Large intestine (tissue), 3 donors: ENCODE measurements at regions not wholly inside any gene's neighbourhood (a gene's known extent, or its start where the extent isn't known, plus 50 kb on each side); places are given as distances from the start of the nearest gene placed in this dataset.
"Not testable (repeated sequence)": the region's sequence is repeated elsewhere in the genome, so short reads cannot be mapped to it uniquely, and the experiment has no call there.

ENCODE experiments used
- DNase-seq, 2 donors: peaks; one replicate each; pipeline versions ENCODE4 v3.0.0 to v3.0.0-alpha.2; 2013
- H3K27ac ChIP-seq: one replicate; pipeline ENCODE4 v1.5.1; 2013; ENCODE audit warnings: low read length
- H3K27me3 ChIP-seq: 2 replicates; pipeline ENCODE4 v1.6.1; 2013; ENCODE audit warnings: low read length; ENCODE audit not compliant: control insufficient read depth, insufficient read depth
- H3K36me3 ChIP-seq: 2 replicates; pipeline ENCODE4 v1.6.1; 2013; ENCODE audit warnings: low read length; ENCODE audit not compliant: control insufficient read depth, insufficient read depth
- H3K4me1 ChIP-seq: one replicate; pipeline ENCODE4 v1.6.1; 2013; ENCODE audit warnings: low read length; ENCODE audit not compliant: control insufficient read depth, insufficient read depth
- H3K4me3 ChIP-seq: one replicate; pipeline ENCODE4 v1.5.1; 2013; ENCODE audit warnings: low read length
- H3K9me3 ChIP-seq: one replicate; pipeline ENCODE4 v1.6.1; 2013; ENCODE audit warnings: mild to moderate bottlenecking, low read depth, low read length, moderate library complexity; ENCODE audit not compliant: control insufficient read depth
- WGBS: methylation state at CpG from one replicate; pipeline ENCODE4 v1.1.5; 2013; ENCODE audit warnings: low lambda C conversion rate; ENCODE audit not compliant: insufficient coverage; 5-methylcytosine and 5-hydroxymethylcytosine counted together

GRCh38 chr5:104071887-104072286 is 509.3 kb upstream of the NUDT12 start:
- Histone ChIP-seq H3K4me3 (no peak overlapping the region), H3K27ac (no peak overlapping the region)
- WGBS: 90% methylated on average over 2 of the region's 2 CpGs

GRCh38 chr5:104062621-104063377 is 500.2 kb upstream of the NUDT12 start:
- Histone ChIP-seq H3K4me3 (no peak overlapping the region), H3K27ac (no peak overlapping the region), H3K4me1 (no peaks in the 10 kb centered on the region), H3K27me3 (no peaks in the 10 kb centered on the region), H3K36me3 (no peaks in the 10 kb centered on the region), H3K9me3 (no peaks in the 10 kb centered on the region)
- WGBS: 50% methylated on average over 2 of the region's 9 CpGs
- DNase-seq: no peak

More at GRCh38 chr5:104071887-104072286, 509.3 kb upstream of the NUDT12 start:
- Histone ChIP-seq H3K36me3 (no peaks in the 10 kb centered on the region), H3K4me1 (no peaks in the 10 kb centered on the region), H3K27me3 (no peaks in the 10 kb centered on the region), H3K9me3 (no peaks in the 10 kb centered on the region)
- DNase-seq: no peak

- Histone ChIP-seq H3K4me1 (no peaks in the 10 kb centered on the region), H3K27me3 (no peaks in the 10 kb centered on the region), H3K36me3 (no peaks in the 10 kb centered on the region), H3K4me3 (no peak overlapping the region), H3K9me3 (no peaks in the 10 kb centered on the region), H3K27ac (no peak overlapping the region)
- no peak for DNase-seq
- WGBS: 80% methylated on average over 1 of the region's 3 CpGs
Observed at GRCh38 chr5:104061707-104062106, 499.1 kb upstream of the NUDT12 start.

GRCh38 chr5:104053353-104053649 is 490.7 kb upstream of the NUDT12 start:
- H3K36me3 ChIP-seq: no peaks in the 10 kb centered on the region
- H3K9me3 ChIP-seq: no peaks in the 10 kb centered on the region
- H3K27ac ChIP-seq: no peak overlapping the region
- 78% methylated on average over 1 of the region's 2 CpGs for whole genome bisulfite sequencing
- no peaks in the 10 kb centered on the region for H3K4me1 ChIP-seq
- no peak overlapping the region for H3K4me3 ChIP-seq
- DNase-seq: no peak
- H3K27me3 ChIP-seq: no peaks in the 10 kb centered on the region

GRCh38 chr5:104052558-104053352 is 490.2 kb upstream of the NUDT12 start:
- no peaks in the 10 kb centered on the region for H3K9me3 ChIP-seq
- no peaks in the 10 kb centered on the region for H3K36me3 ChIP-seq
- no peaks in the 10 kb centered on the region for H3K27me3 ChIP-seq
- WGBS: 86% methylated on average over 2 of the region's 7 CpGs
- DNase-seq: no peak
- no peak overlapping the region for H3K27ac ChIP-seq
- H3K4me1 ChIP-seq: no peaks in the 10 kb centered on the region
- no peak overlapping the region for H3K4me3 ChIP-seq

- no peak for DNase-seq
Observed at GRCh38 chr5:104050436-104050835, 487.8 kb upstream of the NUDT12 start.

GRCh38 chr5:104049752-104050151 is 487.2 kb upstream of the NUDT12 start:
- no peak for DNase-seq
- H3K4me3 ChIP-seq: no peak overlapping the region
- no peak overlapping the region for H3K27ac ChIP-seq
- no peaks in the 10 kb centered on the region for H3K9me3 ChIP-seq
- no CpG with 5 or more reads among the region's 8 CpGs for WGBS
- H3K4me1 ChIP-seq: no peaks in the 10 kb centered on the region
- H3K27me3 ChIP-seq: no peaks in the 10 kb centered on the region
- H3K36me3 ChIP-seq: no peaks in the 10 kb centered on the region

More at GRCh38 chr5:104050436-104050835, 487.8 kb upstream of the NUDT12 start:
- Histone ChIP-seq H3K27me3 (no peaks in the 10 kb centered on the region), H3K27ac (no peak overlapping the region), H3K9me3 (no peaks in the 10 kb centered on the region), H3K4me1 (no peaks in the 10 kb centered on the region), H3K36me3 (no peaks in the 10 kb centered on the region), H3K4me3 (no peak overlapping the region)

- WGBS: no CpG with 5 or more reads among the region's 2 CpGs
- DNase-seq: no peak
- no peak overlapping the region for H3K27ac ChIP-seq
Observed at GRCh38 chr5:104048231-104048630, 485.6 kb upstream of the NUDT12 start.

GRCh38 chr5:104045987-104046386 is 483.4 kb upstream of the NUDT12 start:
- no peaks in the 10 kb centered on the region for H3K27me3 ChIP-seq
- H3K4me1 ChIP-seq: no peaks in the 10 kb centered on the region
- DNase-seq: no peak
- H3K9me3 ChIP-seq: no peaks in the 10 kb centered on the region
- no peak overlapping the region for H3K4me3 ChIP-seq
- H3K27ac ChIP-seq: no peak overlapping the region
- no peaks in the 10 kb centered on the region for H3K36me3 ChIP-seq

More at GRCh38 chr5:104048231-104048630, 485.6 kb upstream of the NUDT12 start:
- Histone ChIP-seq H3K4me1 (no peaks in the 10 kb centered on the region), H3K4me3 (no peak overlapping the region), H3K9me3 (no peaks in the 10 kb centered on the region), H3K36me3 (no peaks in the 10 kb centered on the region), H3K27me3 (no peaks in the 10 kb centered on the region)

- not testable (repeated sequence) for H3K4me3 ChIP-seq, H3K27ac ChIP-seq, H3K9me3 ChIP-seq, H3K4me1 ChIP-seq, DNase-seq, H3K27me3 ChIP-seq, H3K36me3 ChIP-seq
- WGBS: no CpG with 5 or more reads among the region's 4 CpGs
Observed at GRCh38 chr5:104039871-104040270, 477.3 kb upstream of the NUDT12 start.

GRCh38 chr5:104037136-104037535 is 474.5 kb upstream of the NUDT12 start:
- H3K36me3 ChIP-seq, H3K4me1 ChIP-seq, H3K4me3 ChIP-seq, H3K27ac ChIP-seq, DNase-seq, H3K9me3 ChIP-seq, H3K27me3 ChIP-seq: not testable (repeated sequence)
- WGBS: no CpG with 5 or more reads among the region's 4 CpGs
